ENCODE measurements at regions not wholly inside any gene's neighbourhood (a gene's known extent, or its start where the extent isn't known, plus 50 kb on each side); places are given as distances from the start of the nearest gene placed in this dataset.

GRCh38 chr9:108109927-108110690 lies 620.5 kb upstream of the KLF4 start:
- DNase-seq, result no peak
- H3K4me1 Mint-ChIP-seq (ENCODE audit: low read depth, unreplicated experiment), result peaks cover 10% of the 10 kb centered on the region
- no peak for TF ChIP-seq CTCF (IDR thresholded peaks at IDR 0.05; ENCODE audit: insufficient read depth in 1 of 2, low read depth in 1 of 2, low read length in 1 of 2, severe bottlenecking in 1 of 2, unreplicated experiment in 1 of 2)
- H3K4me3 ChIP-seq (ENCODE audit: low read depth, low read length), result no peak overlapping the region
- no peaks in the 10 kb centered on the region for H3K36me3 Mint-ChIP-seq (ENCODE audit: insufficient read depth, unreplicated experiment)
- no peaks in the 10 kb centered on the region for H3K9me3 ChIP-seq
- intact Hi-C loops (cut with micrococcal nuclease; ENCODE audit: unreplicated experiment), result loop anchor here (10.0 kb wide), 1 partner anchor 625 kb away; the partner anchor contains the start of gene KLF4
- CTCF ChIA-PET, result no interaction called here
- no peaks in the 10 kb centered on the region for H3K9me3 Mint-ChIP-seq (ENCODE audit: unreplicated experiment)
- no peaks in the 10 kb centered on the region for H3K27me3 Mint-ChIP-seq (ENCODE audit: insufficient read depth, unreplicated experiment)
- H3K36me3 ChIP-seq (ENCODE audit: control insufficient read depth, insufficient read depth, low read length), result no peaks in the 10 kb centered on the region
- H3K4me1 ChIP-seq, result peaks cover 11% of the 10 kb centered on the region; the same call in 1 of the 2 replicates
- no peak overlapping the region for H3K4me3 Mint-ChIP-seq (ENCODE audit: unreplicated experiment)
- POLR2A ChIA-PET, result no interaction called here
- H3K27ac Mint-ChIP-seq (ENCODE audit: unreplicated experiment), result no peak overlapping the region
- no peaks in the 10 kb centered on the region for H3K27me3 ChIP-seq (replicated peaks; ENCODE audit: control insufficient read depth, insufficient read depth, low read length)
- BruUV-seq (replicated peaks), result no TSS peak

GRCh38 chr9:108108852-108109448 lies 619.4 kb upstream of the KLF4 start:
- Histone ChIP-seq H3K4me1 (peaks cover 11% of the 10 kb centered on the region; the same call in 1 of the 2 replicates), H3K36me3 (ENCODE audit: control insufficient read depth, insufficient read depth, low read length) (no peaks in the 10 kb centered on the region), H3K9me3 (no peaks in the 10 kb centered on the region), H3K27me3 (replicated peaks; ENCODE audit: control insufficient read depth, insufficient read depth, low read length) (no peaks in the 10 kb centered on the region), H3K4me3 (ENCODE audit: low read depth, low read length) (no peak overlapping the region)
- no TSS peak for BruUV-seq (replicated peaks)
- intact Hi-C loops (cut with micrococcal nuclease; ENCODE audit: unreplicated experiment), result no loop called here
- no peak for DNase-seq
- H3K27me3 Mint-ChIP-seq (ENCODE audit: insufficient read depth, unreplicated experiment), result no peaks in the 10 kb centered on the region
- H3K27ac Mint-ChIP-seq (ENCODE audit: unreplicated experiment), result no peak overlapping the region
- H3K9me3 Mint-ChIP-seq (ENCODE audit: unreplicated experiment), result no peaks in the 10 kb centered on the region
- TF ChIP-seq CTCF (IDR thresholded peaks at IDR 0.05; ENCODE audit: insufficient read depth in 1 of 2, low read depth in 1 of 2, low read length in 1 of 2, severe bottlenecking in 1 of 2, unreplicated experiment in 1 of 2), result no peak
- H3K4me3 Mint-ChIP-seq (ENCODE audit: unreplicated experiment), result no peak overlapping the region
- H3K4me1 Mint-ChIP-seq (ENCODE audit: low read depth, unreplicated experiment), result peaks cover 10% of the 10 kb centered on the region
- ChIA-PET CTCF (no interaction called here), POLR2A (no interaction called here)
- no peaks in the 10 kb centered on the region for H3K36me3 Mint-ChIP-seq (ENCODE audit: insufficient read depth, unreplicated experiment)

GRCh38 chr9:108108280-108108851 lies 618.8 kb upstream of the KLF4 start:
- TF ChIP-seq CTCF (IDR thresholded peaks at IDR 0.05; ENCODE audit: insufficient read depth in 1 of 2, low read depth in 1 of 2, low read length in 1 of 2, severe bottlenecking in 1 of 2, unreplicated experiment in 1 of 2), result no peak
- no peaks in the 10 kb centered on the region for H3K27me3 Mint-ChIP-seq (ENCODE audit: insufficient read depth, unreplicated experiment)
- Histone ChIP-seq H3K4me1 (peaks cover 11% of the 10 kb centered on the region; the same call in 1 of the 2 replicates), H3K36me3 (ENCODE audit: control insufficient read depth, insufficient read depth, low read length) (no peaks in the 10 kb centered on the region), H3K27me3 (replicated peaks; ENCODE audit: control insufficient read depth, insufficient read depth, low read length) (no peaks in the 10 kb centered on the region), H3K4me3 (ENCODE audit: low read depth, low read length) (no peak overlapping the region), H3K9me3 (no peaks in the 10 kb centered on the region)
- no peaks in the 10 kb centered on the region for H3K9me3 Mint-ChIP-seq (ENCODE audit: unreplicated experiment)
- no peaks in the 10 kb centered on the region for H3K36me3 Mint-ChIP-seq (ENCODE audit: insufficient read depth, unreplicated experiment)
- DNase-seq, result no peak
- H3K4me3 Mint-ChIP-seq (ENCODE audit: unreplicated experiment), result no peak overlapping the region
- no TSS peak for BruUV-seq (replicated peaks)
- no peak overlapping the region for H3K27ac Mint-ChIP-seq (ENCODE audit: unreplicated experiment)
- ChIA-PET CTCF (no interaction called here), POLR2A (no interaction called here)
- peaks cover 10% of the 10 kb centered on the region for H3K4me1 Mint-ChIP-seq (ENCODE audit: low read depth, unreplicated experiment)
- intact Hi-C loops (cut with micrococcal nuclease; ENCODE audit: unreplicated experiment), result no loop called here

All from Caco-2 (cell line).